Gastrocnemius medialis (tissue), 4 donors: ENCODE measurements at regions not wholly inside any gene's neighbourhood (a gene's known extent, or its start where the extent isn't known, plus 50 kb on each side); places are given as distances from the start of the nearest gene placed in this dataset.

Experiments
- ATAC-seq, 2 donors: fragments of 150-250 bp; one replicate each; pipeline ENCODE4 v1.9.1; 2016
- DNase-seq, 2 donors: peaks; one replicate each; pipeline ENCODE4 v3.0.0-alpha.2; 2019
- H3K27ac ChIP-seq, 4 donors: fragments of 200-600 bp; sonication (generic); 1 replicate in 1 of 4; 2 replicates in 3 of 4; pipeline ENCODE4 v1.5.1; 2016 to 2018; ENCODE audit warnings: mild to moderate bottlenecking in 2 of 4, moderate library complexity in 1 of 4
- H3K27me3 ChIP-seq, 3 donors: fragments of 200-600 bp; sonication (generic) in 2 of 3; 1 replicate in 1 of 3; 2 replicates in 2 of 3; pipeline versions ENCODE4 v1.5.1 to v1.6.0; 2016 to 2019; ENCODE audit warnings: mild to moderate bottlenecking in 1 of 3, moderate library complexity in 1 of 3
- H3K36me3 ChIP-seq, 2 donors: fragments of 200-600 bp; sonication (generic) in 1 of 2; one replicate each; pipeline ENCODE4 v1.5.1; 2017 to 2018
- H3K4me1 ChIP-seq, 2 donors: fragments of 200-600 bp; sonication (generic) in 1 of 2; one replicate each; pipeline ENCODE4 v1.5.1; 2016 to 2017; ENCODE audit warnings: mild to moderate bottlenecking in 2 of 2
- H3K4me3 ChIP-seq, 4 donors: fragments of 200-600 bp; sonication (generic) in 3 of 4; 1 replicate in 1 of 4; 2 replicates in 3 of 4; pipeline ENCODE4 v1.5.1; 2016 to 2019; ENCODE audit warnings: mild to moderate bottlenecking in 2 of 4
- H3K9me3 ChIP-seq, 3 donors: fragments of 200-600 bp; sonication (generic) in 2 of 3; 1 replicate in 1 of 3; 2 replicates in 2 of 3; pipeline ENCODE4 v1.5.1; 2016 to 2019
- CTCF ChIP-seq, 5 experiments: fragments of 450-650 bp in 3 of 5; fragments of 200-600 bp in 2 of 5; sonication (generic) in 2 of 5; IDR thresholded peaks in 4 of 5; conservative IDR thresholded peaks in 1 of 5; 1 replicate in 4 of 5; 2 replicates in 1 of 5; pipeline ENCODE4 v1.5.1; 2016 to 2019; ENCODE audit warnings: antibody characterized with exemption in 5 of 5, mild to moderate bottlenecking in 3 of 5, moderate library complexity in 3 of 5
- POLR2A ChIP-seq, 2 donors: fragments of 450-650 bp; IDR thresholded peaks; one replicate each; pipeline ENCODE4 v1.6.1; 2017; ENCODE audit warnings: antibody characterized with exemption in 2 of 2, mild to moderate bottlenecking in 2 of 2, moderate library complexity in 2 of 2
- in situ Hi-C, 4 donors: fragments of 200-750 bp; cut with MboI; loops; one replicate each; pipeline versions ENCODE4 v1.15.0 to v1.8.0; 2017; ENCODE audit warnings: low sequenced_read_pairs in 4 of 4
- intact Hi-C: fragments of 100-400 bp; cut with DNase I; formaldehyde crosslinking; loops from one replicate; pipeline ENCODE4 v1.15.1; 2023; ENCODE audit warnings: low total_unique reads

DNA sequence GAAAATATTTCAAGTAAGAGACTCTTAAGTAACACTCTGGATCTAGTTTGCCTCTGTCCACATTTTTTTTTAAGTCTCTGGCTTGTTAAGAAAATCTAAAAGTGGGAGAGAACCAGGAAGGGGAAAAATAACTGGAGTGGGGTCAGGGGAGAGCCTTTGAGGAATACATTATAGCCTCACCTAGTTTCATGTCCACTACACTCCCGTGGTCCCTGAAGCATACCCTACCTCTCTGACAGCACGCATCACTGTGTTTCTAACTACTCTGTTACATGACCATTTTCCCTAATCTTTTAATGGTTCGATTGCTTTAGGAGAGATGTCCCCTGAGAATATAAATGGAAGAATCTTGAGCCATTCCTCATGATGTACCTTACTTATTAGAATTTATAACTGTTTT is 318.3 kb downstream of the TMEM167A start:
- TF ChIP-seq POLR2A (IDR thresholded peaks at IDR 0.05) (no peak), CTCF (IDR thresholded peaks at IDR 0.05 in 4 of 5, conservative IDR thresholded peaks at IDR 0.05 in 1 of 5) (no peak)
- intact Hi-C loops (no loop called here), in situ Hi-C loops (no loop called here)
- ATAC-seq (no peak), DNase-seq (no peak)
- Histone ChIP-seq H3K4me3 (no peak overlapping the region), H3K27ac (no peak overlapping the region), H3K27me3 (no peaks in the 10 kb centered on the region), H3K9me3 (no peaks in the 10 kb centered on the region), H3K36me3 (no peaks in the 10 kb centered on the region), H3K4me1 (no peaks in the 10 kb centered on the region)

DNA sequence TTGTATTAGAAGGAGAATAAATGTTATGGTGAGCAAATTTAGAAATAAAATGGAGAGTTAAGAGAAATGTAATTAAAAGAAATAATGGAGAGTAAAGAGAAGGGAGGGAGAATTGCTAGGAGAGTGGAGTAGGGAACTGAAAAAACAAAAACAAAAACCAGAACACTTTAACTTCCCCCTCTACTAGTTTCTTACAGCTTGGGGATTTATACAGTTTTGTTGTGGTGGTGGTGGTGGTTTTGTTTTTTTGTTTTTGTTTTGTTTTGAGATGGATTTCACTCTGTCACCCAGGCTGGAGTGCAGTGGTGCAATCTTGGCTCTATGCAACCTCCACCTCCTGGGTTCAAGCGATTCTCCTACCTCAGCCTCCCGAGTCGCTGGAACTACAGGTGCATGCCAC is 322.4 kb downstream of the TMEM167A start:
- in situ Hi-C loops (no loop called here), intact Hi-C loops (no loop called here)
- DNase-seq = no peak
- ATAC-seq = no peak
- Histone ChIP-seq H3K4me1 (no peaks in the 10 kb centered on the region), H3K27me3 (no peaks in the 10 kb centered on the region), H3K36me3 (no peaks in the 10 kb centered on the region), H3K27ac (no peak overlapping the region), H3K9me3 (no peaks in the 10 kb centered on the region), H3K4me3 (no peak overlapping the region)
- no peak for TF ChIP-seq CTCF (IDR thresholded peaks at IDR 0.05 in 4 of 5, conservative IDR thresholded peaks at IDR 0.05 in 1 of 5)
- TF ChIP-seq POLR2A (IDR thresholded peaks at IDR 0.05) = no peak

DNA sequence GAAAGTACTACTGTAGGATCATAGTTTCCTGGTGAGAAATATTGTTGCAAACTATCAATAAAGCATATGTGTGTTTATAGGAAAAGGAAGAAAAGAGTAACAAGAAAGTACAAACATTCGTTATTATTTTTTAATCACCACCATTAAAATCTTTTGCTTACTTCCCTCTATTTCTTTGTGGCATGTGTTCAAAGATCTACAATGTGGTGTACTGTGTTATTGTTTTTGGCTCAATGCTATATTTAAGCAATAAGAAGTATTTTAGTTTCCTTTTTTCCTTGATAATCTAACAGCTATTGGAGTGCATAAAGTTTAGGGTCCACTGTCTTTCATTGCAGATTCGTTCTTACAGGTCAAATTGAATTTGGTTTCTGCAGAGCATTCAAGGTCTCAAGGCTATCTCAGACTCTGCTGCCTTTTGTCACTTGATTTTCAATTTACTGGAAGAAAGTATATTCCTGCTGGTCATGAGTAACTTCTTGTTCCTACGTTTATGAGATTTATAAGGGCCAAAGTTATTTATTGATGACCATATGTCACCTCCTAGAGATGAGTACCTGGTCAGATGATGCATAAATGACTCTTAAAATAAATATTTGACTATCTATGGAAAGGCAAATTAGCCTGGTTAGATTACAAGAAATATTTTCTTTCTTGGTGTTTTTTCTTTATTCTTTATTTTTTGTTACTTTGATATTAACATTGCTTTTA is 323.0 kb downstream of the TMEM167A start:
- intact Hi-C loops = no loop called here
- H3K27me3 ChIP-seq = no peaks in the 10 kb centered on the region
- H3K9me3 ChIP-seq = no peaks in the 10 kb centered on the region
- no peak for DNase-seq
- in situ Hi-C loops = no loop called here
- ATAC-seq = no peak
- TF ChIP-seq CTCF (IDR thresholded peaks at IDR 0.05 in 4 of 5, conservative IDR thresholded peaks at IDR 0.05 in 1 of 5) = no peak
- no peak for TF ChIP-seq POLR2A (IDR thresholded peaks at IDR 0.05)
- no peaks in the 10 kb centered on the region for H3K36me3 ChIP-seq
- peaks cover 0 to under 1% of the 10 kb centered on the region in 2 donors for H3K4me1 ChIP-seq
- H3K27ac ChIP-seq = no peak overlapping the region
- H3K4me3 ChIP-seq = no peak overlapping the region

DNA sequence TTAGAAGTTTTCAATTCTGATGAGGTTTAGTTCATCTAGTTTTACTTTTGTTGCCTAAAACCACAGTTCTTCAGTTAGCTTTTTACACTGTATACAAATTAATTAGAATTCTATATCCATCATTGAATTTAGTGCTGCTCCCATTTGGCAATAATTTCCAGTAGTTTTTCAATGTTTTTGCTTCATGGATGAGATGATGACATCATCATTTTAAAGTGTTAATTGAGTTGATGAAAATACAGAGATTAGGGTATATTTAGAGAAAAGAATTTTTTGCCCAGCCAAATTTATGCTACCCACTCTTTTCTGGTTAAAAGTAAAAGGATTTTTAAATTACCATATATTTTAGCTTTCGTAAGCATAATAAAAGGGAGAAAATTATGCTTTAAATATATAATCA is 323.8 kb downstream of the TMEM167A start:
- Histone ChIP-seq H3K9me3 (no peaks in the 10 kb centered on the region), H3K27ac (no peak overlapping the region), H3K27me3 (no peaks in the 10 kb centered on the region), H3K4me3 (no peak overlapping the region), H3K4me1 (peaks cover 0 to 3% of the 10 kb centered on the region in 2 donors), H3K36me3 (no peaks in the 10 kb centered on the region)
- TF ChIP-seq POLR2A (IDR thresholded peaks at IDR 0.05) = no peak
- TF ChIP-seq CTCF (IDR thresholded peaks at IDR 0.05 in 4 of 5, conservative IDR thresholded peaks at IDR 0.05 in 1 of 5) = no peak
- no peak for DNase-seq
- intact Hi-C loops (no loop called here), in situ Hi-C loops (no loop called here)
- no peak for ATAC-seq

- ATAC-seq = no peak
- DNase-seq = no peak
- Histone ChIP-seq H3K4me1 (peaks cover 0 to 3% of the 10 kb centered on the region in 2 donors), H3K9me3 (no peaks in the 10 kb centered on the region), H3K27me3 (no peaks in the 10 kb centered on the region), H3K4me3 (no peak overlapping the region), H3K27ac (no peak overlapping the region), H3K36me3 (no peaks in the 10 kb centered on the region)
- no peak for TF ChIP-seq POLR2A (IDR thresholded peaks at IDR 0.05)
- TF ChIP-seq CTCF (IDR thresholded peaks at IDR 0.05 in 4 of 5, conservative IDR thresholded peaks at IDR 0.05 in 1 of 5) = no peak
- in situ Hi-C loops (no loop called here), intact Hi-C loops (no loop called here)
Measured at GRCh38 chr5:82749461-82749820, 327.8 kb downstream of the TMEM167A start.
